NCI-H460 (cell line): ENCODE measurements at regions not wholly inside any gene's neighbourhood (a gene's known extent, or its start where the extent isn't known, plus 50 kb on each side); places are given as distances from the start of the nearest gene placed in this dataset.

Experiments used
- DNase-seq: peaks from one replicate; pipeline ENCODE4 v3.0.0-alpha.2; 2016; ENCODE audit warnings: low read depth; ENCODE audit errors: extremely low read depth

DNA sequence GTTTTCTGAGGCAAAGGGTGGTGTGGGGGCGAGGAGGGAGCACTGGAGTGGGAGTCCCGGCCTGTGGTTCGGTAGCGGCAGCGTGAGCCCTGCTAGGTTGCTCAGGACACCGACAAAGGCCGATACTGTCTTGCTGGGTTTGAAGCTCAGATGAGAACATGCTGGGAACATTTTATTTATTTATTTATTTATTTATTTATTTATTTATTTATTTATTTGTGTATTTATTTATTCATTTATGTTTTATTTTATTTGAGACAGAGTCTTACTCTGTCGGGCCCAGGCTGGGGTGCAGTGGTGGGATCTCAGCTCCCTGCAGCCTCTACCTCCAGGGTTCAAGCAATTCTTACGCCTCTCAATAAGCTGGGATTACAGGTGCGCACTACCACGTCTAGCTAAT is 117.9 kb upstream of the GSE1 start:
- no peak for DNase-seq

DNA sequence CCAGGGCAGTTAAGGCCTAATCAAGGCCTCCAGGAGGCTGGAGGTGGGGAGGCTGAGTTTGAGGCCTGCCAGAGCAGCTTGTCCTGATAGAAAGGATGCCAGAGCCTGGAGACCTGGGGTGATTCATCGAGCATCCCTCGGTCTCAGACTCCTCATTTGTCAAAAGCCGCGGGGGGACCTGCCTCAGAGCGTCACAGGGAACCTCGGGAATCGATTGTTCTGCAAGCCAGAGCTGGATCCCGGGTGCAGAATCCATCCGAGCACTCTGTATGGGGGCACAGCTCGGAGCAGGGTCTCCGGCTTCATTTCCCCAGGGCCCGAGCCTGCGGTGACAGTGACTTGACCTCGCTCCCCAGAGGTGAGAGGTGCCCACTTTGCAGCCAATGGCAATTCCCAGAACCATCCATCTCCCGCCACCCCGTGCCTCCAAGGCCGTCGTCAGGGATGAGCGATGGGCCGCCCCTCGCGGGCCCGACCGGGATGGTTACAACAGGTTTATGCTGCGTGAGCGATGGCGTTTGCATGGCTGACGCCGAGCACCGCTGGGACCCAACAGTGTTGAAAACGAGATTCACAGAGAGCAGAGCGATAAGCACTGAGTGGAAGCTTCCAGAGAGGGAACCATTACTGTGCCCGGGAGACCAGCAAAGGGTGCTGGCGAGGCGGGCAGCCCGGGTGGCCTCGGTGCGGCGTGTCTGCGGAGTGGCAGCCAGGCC is 117.1 kb upstream of the GSE1 start:
- no peak for DNase-seq

DNA sequence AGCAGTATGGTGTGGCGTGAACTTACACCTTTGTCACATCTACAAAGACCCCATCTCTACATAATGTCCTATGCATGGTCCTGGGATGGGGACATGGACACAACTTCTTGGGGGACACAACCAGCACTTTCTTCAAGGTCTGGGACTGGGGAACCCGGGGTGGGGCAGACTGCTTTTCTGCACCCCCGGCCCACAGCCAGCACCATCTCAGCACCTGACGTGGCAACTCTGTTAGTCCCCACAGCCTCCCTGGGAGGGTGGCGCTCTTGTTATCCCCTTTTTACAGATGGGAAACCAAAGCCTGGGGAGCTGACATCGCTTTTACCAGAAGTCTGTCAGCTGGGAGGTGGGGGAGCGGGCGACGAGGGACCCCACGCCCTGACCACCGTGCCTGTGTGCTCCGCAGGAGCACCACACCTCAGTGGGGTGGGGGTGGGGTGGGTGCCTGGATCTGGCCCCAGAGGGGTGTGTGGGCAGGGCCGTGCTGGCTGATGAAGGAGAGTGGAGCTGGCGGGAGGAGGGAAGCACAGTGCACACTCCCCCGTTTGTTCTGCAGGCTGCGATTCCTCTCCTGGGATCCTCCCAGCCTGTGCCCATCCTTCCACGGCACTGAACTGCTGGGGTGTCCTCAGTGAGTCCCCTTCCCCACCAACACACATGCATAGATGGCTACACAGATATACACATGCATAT is 115.4 kb upstream of the GSE1 start:
- DNase-seq, result no peak

DNA sequence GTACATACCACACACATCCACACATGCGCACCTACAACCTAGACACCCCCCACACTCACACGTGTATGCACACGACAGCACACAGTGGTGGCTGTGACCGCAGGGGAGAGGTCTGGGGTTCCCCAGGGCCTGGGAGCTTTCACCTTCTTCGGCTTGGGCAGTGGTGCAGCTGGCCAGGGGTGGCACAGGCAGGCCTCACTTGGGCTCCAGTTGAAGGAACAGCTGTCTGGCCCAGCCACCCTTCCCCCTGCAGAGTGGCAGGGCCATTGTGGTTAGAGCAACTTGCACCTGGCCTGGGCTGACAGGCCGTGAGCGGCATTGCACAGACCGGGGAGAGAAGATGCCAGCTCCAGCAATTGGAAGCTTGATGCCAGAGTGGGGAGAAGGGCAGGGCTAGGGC is 114.5 kb upstream of the GSE1 start:
- no peak for DNase-seq

DNA sequence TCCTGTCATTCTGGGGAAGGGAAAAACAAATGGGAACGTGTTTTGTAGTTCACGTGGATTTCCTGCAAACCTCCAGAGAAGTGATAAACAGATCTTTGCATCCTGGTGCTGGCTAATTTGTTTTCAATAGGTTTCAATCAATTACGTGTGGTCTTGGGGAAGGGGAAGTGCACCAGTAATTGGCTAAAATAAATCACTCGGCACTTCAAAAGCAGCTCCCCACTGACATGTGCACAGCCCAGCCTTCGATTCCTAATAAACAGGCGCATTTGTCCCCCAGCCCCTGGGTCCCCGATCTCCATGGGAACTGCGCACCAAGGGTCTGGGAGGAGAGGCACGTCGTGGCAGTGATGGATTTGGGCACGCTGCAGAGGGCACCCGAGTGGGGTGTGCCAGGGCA is 112.9 kb upstream of the GSE1 start:
- DNase-seq, result no peak

DNA sequence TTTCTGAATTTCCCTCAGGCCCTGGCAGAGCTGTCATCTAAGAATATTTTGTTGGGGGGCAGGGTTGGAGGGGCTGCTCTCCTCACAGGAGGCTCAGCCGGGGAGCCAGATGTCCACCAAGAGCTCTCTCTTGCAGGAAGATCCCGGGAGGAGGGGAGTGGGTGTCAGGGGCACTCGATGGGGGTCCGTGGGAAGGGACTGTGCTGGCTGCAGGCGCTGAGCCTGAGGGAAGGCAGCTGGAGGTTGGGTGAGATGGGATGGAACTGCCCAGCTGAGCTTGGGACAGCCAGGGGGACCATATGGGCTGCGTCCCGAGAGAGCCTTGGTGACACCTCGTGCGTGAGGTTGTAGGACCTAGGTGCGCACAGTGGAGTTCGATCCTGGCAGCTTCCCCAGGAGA is 111.2 kb upstream of the GSE1 start:
- no peak for DNase-seq

DNA sequence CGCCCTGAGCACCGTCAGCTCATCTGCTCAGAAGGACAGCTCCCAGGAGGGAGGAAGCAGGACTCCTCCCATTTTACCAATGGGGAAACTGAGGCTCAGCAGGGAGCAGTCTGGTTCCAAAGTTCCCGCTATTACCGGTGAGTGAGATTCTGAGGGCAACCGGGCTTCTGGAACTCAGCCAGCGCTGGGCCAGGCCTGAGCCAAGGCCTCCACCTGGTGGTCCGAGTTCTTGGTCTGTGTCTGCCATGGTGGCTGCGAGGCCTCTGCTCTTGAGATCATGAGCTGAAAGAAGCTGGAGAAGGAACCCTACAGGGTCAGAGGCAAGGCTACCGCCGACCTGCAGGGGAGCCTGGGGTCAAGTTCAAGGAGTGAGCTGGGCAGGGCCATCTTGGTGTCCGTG is 110.8 kb upstream of the GSE1 start:
- DNase-seq, result no peak

DNA sequence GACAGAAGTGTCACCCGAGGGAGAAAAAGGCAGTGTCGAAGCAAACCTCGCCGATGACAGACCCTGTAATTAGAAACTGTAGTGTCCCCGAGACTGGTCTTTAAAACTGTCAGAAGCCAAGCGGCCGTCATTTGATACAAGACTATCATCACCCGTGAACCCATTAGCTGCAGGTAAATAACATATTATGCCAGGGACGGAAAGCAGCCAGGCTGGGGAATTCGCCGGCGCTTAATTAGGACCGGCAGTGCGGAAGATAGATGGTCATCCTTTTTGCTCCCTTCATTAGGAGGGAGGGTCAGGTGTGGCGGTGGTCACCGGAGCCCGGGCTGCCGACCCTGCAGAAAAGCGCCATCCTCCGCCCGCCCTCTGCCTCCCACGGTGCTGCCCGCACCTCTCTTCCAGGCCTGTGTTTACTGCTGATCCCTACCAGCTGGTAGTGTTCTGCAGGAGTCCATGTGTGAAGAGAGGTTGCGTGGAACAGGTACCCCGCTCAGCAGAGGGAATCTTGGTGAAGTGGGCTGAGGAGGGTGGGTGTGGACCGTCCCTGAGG is 109.4 kb upstream of the GSE1 start:
- no peak for DNase-seq

DNA sequence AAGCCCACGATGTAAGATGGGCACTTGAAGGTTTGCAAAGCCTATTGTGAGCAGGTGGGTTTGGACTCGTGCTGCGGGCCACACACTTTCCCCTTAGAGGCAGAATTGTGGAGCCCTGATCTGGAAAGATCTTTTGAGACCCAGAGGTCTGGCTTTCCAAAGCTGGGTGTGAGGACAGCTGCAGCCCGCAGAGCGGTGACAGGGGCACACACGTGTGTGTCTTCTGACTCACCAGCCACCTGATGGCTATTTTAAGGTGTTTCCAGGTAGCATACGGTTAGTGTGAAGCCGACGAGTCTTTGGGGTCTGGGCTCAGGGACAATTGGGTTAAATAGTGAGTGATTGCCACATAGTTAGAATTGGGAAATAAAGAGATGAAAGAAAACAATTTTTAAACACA is 108.9 kb upstream of the GSE1 start:
- no peak for DNase-seq

DNA sequence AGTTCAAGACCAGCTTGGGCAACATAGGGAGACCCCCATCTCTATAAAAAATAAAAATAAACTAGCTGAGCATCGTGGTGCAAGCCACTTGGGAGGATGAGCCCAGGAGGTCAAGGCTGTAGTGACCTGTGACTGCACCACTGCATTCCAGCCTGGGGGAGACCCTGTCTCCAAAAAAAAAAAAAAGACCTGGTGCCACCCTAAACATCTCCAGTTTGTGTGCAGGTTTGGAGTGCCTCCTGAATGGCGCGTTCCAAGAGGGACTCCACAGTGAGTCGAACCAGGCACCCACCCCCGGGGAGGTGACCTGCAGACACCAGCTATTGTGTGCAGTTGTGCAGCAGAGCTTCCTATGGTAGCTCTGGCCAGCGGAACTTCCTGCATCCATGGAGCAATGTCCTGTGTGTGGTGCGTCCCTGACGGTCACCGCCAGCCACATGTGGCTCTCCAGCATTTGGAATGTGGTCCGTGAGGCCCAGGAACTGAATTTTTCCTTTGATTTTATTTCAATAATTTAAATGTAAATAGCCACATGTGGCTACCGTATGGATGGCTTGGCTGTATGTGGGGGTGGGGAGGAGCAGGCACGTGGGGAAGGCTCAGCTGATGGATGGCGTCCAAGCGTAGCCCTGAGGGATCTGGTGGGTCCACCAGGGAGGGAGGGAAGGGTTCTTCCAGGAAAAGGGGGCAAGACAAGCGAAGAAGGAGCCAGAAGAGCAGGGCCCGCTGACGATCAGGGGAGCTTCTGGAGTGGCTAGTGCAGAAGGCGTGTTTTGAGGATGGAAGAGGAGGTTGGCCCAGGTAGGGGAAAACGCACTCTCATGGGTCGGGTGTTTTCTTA is 107.1 kb upstream of the GSE1 start:
- DNase-seq, result no peak

DNA sequence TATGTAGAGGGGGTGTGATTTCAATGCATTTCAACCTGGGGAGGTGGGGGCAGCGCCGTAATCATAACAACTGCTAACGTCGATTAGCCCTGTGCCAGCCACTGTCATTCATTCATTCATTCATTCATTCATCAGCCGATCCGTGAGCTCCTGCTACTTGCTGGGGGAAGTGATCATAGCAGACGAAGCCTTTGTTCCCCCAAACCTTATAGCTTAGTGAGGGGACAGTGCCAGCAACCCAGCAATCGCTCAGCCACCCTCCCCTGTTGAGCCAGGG is 106.5 kb upstream of the GSE1 start:
- DNase-seq, result no peak

DNA sequence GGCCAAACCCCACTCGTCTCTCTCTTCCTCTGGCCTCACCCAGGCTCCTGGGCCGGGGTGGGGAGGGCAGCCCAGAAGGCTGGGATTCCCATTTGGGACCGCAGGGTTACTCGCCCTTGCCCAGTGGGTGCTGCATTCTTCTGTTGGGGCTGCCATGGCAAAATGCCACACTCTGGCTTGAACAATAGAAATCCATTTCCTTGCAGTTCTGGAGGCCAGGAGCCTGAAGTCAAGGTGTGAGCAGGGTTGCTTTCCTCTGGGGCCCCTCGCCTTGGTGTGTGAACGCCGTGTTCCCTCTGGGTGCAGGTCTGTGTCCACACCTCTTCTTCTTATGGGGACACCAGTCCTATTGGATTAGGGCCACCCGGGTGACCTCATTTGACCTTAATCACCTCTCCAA is 105.8 kb upstream of the GSE1 start:
- DNase-seq, result no peak

DNA sequence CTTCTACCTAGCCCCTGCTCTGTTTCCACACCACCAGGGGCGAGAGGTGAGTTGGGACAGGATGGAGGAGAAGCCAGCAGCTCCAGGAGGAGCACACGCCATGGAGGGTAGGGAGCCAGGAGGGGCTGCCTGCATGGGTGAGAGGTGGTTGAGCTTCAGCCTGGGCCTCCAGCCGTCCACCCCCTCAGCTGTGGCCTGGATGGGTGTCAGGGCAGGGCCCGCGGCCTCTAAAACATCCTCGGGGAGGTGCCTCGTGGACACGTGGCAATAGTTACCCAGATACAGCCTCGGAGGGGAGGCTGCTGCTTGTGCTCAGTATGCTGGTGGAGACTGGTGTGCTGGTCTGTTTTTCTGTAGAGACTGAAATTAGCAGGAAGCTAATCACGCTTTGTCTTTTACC is 104.7 kb upstream of the GSE1 start:
- no peak for DNase-seq

DNA sequence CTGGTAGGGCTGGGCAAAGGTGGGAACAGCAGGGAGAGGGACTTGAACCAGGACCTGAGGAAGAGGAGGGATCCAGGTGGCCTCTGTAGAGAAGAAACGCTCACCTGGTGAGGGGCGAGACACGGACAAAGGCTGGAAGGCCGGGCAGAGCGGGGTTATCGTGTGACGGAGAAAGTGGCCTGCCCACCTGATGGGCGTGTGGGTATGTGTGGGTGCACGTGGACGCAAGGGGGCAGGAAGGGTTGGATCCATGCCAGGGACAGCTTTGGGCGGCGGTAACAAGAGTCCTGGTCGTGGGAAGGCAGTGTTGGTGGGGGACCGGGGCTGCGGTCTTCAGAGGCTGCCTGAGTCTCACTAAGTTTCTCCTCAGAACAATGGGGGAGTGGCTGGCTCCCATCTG is 104.1 kb upstream of the GSE1 start:
- DNase-seq, result no peak

DNA sequence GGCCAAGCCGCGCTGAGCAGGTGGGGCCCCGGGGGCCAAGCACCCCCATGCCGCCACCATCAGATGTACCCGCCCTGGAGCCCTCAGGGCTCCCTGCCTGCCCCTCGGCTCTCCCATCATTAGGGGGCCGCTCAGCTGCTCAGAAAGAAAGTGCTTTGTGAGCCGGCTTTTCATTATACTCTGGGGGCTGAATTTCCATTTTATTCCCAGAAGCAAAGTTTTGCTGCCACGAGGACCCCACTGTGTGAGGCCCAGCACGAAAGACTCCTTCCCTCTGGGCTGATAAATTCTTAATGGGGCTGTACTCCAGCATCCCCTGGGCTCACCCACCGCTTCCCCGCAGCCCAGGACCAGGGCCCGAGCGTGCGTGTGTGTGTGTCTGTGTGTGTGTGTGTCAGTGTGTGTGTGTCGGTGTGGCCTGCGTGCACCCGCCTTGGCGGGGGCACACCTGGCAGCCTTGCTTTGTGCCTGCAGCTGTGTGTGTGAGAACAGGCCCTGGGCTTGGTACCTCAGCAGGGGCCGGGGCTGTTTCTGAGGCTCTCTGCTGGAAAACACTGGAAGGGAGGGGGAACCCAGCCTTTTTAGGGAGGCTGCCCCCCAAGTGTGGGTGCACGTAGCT is 103.0 kb upstream of the GSE1 start:
- DNase-seq, result no peak

DNA sequence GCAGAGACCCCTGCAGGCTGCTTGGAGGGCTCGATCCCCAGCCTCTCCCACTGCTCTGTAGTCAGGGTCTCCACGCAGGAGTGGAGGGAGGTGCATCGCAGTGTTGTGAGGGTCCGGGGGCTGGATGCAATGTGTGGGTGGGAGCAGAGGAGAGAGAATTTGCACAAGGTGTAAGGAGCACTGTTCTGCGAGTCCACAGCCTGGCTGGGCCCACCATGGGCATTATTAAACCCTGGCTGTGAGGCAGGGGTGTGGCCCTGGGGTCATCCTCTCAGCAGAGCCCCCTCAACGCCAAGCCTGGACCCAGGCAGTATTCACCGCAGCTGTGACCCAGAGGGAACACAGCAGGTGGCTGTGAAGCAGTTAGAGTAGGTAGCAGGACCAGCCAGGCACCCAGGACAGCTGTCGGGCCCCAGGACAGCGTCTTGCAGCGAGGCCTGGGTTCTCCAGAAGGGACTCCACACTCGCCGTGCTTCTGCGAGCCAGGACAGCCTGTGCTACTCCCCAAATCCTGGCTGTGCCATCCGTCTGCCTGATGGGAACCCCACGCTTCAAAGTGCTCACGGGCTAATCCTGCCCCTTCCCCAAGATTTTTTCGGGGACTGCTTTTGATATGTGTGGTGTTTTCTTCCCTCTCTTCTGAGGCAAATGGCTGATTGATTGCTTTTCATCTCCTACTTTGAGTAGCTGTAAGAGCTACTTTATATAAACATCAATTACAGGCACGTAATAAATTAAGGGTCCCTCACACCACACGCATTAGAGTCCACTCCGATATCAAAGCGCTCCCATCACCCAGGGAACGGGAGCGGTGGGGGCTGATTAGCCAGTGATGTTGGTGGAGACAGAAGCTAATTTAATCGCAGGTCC is 100.9 kb upstream of the GSE1 start:
- no peak for DNase-seq

DNA sequence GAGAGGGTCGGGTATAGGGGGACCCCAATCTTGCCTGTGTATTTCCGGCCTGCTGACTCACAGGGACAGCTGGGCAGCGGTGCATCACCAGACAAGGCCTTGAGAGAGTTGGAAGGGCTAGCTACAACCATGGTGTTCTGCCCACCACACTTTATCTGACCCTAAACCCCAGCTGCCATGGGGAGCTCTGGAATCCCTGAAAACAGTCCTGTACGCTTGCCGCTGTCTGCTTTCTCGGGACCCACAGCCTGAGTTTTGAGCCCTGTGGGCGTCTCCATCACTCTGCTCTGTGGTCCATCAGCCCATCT is 100.4 kb upstream of the GSE1 start:
- DNase-seq, result no peak

DNA sequence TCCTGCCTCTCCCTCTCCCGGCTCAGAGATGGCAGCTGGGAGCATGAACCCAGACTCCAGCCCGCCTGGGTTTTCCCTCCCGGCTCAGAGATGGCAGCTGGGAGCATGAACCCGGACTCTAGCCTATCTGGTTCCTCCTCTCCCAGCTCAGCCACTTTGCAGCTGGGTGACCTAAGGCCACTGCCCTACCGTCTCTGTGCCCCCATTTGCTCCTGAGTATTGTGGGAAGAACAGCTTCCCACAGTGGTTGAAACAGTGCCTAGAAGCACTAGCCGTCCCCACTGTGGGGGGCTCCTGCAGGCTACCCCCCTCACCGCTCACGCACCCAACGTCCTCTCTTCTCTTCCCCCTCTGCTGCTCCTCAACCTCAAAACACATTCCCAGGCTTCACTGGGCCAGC is 99.9 kb upstream of the GSE1 start:
- DNase-seq, result no peak

DNA sequence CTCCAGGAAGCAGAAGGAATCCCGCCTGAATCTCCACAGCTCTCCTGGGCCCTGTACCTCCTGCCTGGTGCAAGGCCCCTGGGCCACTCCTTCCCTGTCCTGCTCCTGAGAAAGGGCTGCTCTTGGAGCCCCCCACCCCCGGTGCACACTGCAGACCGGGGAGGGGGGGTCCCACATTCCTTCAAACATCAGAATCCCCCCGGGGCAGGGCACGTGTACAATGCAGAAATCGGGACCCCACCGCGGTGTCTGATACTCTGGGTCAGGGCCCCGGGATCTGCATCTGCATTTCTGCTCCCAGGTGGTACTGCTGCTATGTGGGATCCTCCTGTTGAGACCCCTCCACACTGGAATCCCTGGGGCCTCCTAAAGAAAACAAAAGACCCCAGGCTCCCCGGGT is 99.5 kb upstream of the GSE1 start:
- DNase-seq, result no peak

DNA sequence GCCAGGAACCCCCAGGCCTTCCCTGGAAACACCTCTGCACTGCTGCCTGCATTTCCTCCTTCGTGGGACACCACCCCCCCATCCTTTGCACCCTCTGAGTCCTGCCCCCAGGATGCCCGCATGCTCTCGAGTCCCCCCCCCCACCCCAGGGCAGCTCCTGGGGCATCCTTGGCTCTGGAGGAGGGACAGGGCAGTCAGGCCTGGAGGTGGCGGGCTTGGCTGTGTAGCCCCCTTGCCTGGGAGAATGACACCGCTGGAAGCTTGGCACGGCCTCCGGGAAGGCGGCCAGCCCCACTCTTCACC is 98.9 kb upstream of the GSE1 start:
- no peak for DNase-seq
